K562 (cell line): ENCODE measurements at regions not wholly inside any gene's neighbourhood (a gene's known extent, or its start where the extent isn't known, plus 50 kb on each side); places are given as distances from the start of the nearest gene placed in this dataset.

Experiments
- CBX8 ChIP-seq: fragments of 200-600 bp; sonication (generic); IDR thresholded peaks from 2 replicates; pipeline ENCODE4 v1.6.1; 2012; ENCODE audit warnings: borderline replicate concordance, mixed run types, low read depth, mild to moderate bottlenecking, moderate library complexity, mixed read lengths, low read length, control low read depth, inconsistent platforms; ENCODE audit not compliant: poor library complexity, severe bottlenecking; ENCODE audit errors: extremely low read depth
- ETV1 ChIP-seq: fragments of 450-650 bp; conservative IDR thresholded peaks from 2 replicates; pipeline ENCODE4 v1.6.1; 2016; ENCODE audit warnings: missing genetic modification characterization, control low read depth, low read depth, missing compliant biosample characterization
- FOXA1 ChIP-seq: fragments of 450-650 bp; IDR thresholded peaks from 2 replicates; pipeline ENCODE4 v1.6.1; 2016; ENCODE audit warnings: mild to moderate bottlenecking, borderline replicate concordance
- GATAD2A ChIP-seq: fragments of 450-650 bp; IDR thresholded peaks from 2 replicates; pipeline ENCODE4 v1.6.1; 2017
- HNRNPUL1 ChIP-seq: fragments of 200-400 bp; formaldehyde crosslinking; IDR thresholded peaks from 2 replicates; pipeline ENCODE4 v1.6.1; 2017; ENCODE audit warnings: low read length
- KLF10 ChIP-seq: fragments of 250-450 bp; sonication (Bioruptor Pico); IDR thresholded peaks from 2 replicates; pipeline ENCODE4 v1.6.1; 2021; ENCODE audit warnings: matching md5 sums
- MAFK ChIP-seq: IDR thresholded peaks from 2 replicates; pipeline ENCODE4 v1.6.1; 2011; ENCODE audit warnings: low read length, improper control_type of control experiment
- SIN3B ChIP-seq: fragments of 450-650 bp; IDR thresholded peaks from 2 replicates; pipeline ENCODE4 v1.6.1; 2017; ENCODE audit warnings: low read depth, mild to moderate bottlenecking, moderate library complexity
- STAG1 ChIP-seq: sonication (generic); formaldehyde crosslinking; IDR thresholded peaks from 2 replicates; pipeline ENCODE4 v1.5.0; 2020; ENCODE audit warnings: missing genetic modification reagents, borderline replicate concordance
- TSC22D4 ChIP-seq: fragments of 450-650 bp; IDR thresholded peaks from 2 replicates; pipeline ENCODE4 v1.6.1; 2016; ENCODE audit warnings: missing genetic modification characterization, missing biosample characterization, control low read depth
- ZNF239 ChIP-seq: fragments of 250-450 bp; sonication (Bioruptor Pico); IDR thresholded peaks from 2 replicates; pipeline ENCODE4 v1.4.0; 2020; ENCODE audit warnings: mild to moderate bottlenecking
- ZNF696 ChIP-seq: fragments of 250-450 bp; sonication (Bioruptor Pico); conservative IDR thresholded peaks from 2 replicates; pipeline ENCODE4 v1.4.0; 2020; ENCODE audit warnings: mild to moderate bottlenecking, moderate library complexity
- TF ChIP-seq, protein P1 (sequence below): sonication (generic); formaldehyde crosslinking; IDR thresholded peaks from 2 replicates; pipeline ENCODE4 v1.8.0; 2022; ENCODE audit warnings: mild to moderate bottlenecking, missing genetic modification reagents
- TF ChIP-seq, protein P2 (sequence below): fragments of 250-450 bp; sonication (Bioruptor Pico); IDR thresholded peaks from 2 replicates; pipeline ENCODE4 v1.4.0; 2020
- TF ChIP-seq, protein P3 (sequence below): fragments of 450-650 bp; IDR thresholded peaks from 2 replicates; pipeline ENCODE4 v1.6.1; 2016; ENCODE audit warnings: missing biosample characterization, missing genetic modification characterization
- TF ChIP-seq, protein P4 (sequence below): fragments of 250-450 bp; sonication (Bioruptor Pico); IDR thresholded peaks from 2 replicates; pipeline ENCODE4 v1.4.0; 2020

DNA sequence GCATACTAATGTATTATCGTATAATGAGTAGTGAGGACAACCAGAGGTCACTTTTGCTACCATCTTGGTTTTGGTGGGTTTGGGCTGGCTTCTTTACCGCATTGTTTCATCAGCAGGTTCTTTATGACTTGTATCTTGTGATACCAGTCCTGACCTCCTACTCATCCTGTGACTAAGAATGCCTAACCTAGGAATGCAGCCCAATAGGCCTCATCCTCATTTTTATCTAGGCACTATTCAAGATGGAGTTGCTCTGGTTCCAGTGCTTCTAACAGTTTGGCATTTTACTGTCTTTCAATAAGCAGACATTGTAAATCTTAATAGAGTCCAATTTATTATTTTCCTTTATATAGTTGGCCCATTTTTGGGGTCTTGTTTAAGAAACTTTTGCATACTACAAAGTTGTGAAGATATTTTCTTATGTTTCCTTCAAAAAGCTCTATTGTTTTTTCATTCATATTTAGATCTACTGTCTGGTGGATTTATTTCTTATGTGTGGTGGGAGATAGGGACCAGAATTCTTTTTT, 60.8 kb upstream of the RNU6-1 start (continued):
- TF ChIP-seq, protein P1, sequence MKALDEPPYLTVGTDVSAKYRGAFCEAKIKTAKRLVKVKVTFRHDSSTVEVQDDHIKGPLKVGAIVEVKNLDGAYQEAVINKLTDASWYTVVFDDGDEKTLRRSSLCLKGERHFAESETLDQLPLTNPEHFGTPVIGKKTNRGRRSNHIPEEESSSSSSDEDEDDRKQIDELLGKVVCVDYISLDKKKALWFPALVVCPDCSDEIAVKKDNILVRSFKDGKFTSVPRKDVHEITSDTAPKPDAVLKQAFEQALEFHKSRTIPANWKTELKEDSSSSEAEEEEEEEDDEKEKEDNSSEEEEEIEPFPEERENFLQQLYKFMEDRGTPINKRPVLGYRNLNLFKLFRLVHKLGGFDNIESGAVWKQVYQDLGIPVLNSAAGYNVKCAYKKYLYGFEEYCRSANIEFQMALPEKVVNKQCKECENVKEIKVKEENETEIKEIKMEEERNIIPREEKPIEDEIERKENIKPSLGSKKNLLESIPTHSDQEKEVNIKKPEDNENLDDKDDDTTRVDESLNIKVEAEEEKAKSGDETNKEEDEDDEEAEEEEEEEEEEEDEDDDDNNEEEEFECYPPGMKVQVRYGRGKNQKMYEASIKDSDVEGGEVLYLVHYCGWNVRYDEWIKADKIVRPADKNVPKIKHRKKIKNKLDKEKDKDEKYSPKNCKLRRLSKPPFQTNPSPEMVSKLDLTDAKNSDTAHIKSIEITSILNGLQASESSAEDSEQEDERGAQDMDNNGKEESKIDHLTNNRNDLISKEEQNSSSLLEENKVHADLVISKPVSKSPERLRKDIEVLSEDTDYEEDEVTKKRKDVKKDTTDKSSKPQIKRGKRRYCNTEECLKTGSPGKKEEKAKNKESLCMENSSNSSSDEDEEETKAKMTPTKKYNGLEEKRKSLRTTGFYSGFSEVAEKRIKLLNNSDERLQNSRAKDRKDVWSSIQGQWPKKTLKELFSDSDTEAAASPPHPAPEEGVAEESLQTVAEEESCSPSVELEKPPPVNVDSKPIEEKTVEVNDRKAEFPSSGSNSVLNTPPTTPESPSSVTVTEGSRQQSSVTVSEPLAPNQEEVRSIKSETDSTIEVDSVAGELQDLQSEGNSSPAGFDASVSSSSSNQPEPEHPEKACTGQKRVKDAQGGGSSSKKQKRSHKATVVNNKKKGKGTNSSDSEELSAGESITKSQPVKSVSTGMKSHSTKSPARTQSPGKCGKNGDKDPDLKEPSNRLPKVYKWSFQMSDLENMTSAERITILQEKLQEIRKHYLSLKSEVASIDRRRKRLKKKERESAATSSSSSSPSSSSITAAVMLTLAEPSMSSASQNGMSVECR (CRISPR knock-in tag) = no peak
- TF ChIP-seq ZNF239 (CRISPR knock-in tag) = peak; percentile 93
- TF ChIP-seq, protein P2, sequence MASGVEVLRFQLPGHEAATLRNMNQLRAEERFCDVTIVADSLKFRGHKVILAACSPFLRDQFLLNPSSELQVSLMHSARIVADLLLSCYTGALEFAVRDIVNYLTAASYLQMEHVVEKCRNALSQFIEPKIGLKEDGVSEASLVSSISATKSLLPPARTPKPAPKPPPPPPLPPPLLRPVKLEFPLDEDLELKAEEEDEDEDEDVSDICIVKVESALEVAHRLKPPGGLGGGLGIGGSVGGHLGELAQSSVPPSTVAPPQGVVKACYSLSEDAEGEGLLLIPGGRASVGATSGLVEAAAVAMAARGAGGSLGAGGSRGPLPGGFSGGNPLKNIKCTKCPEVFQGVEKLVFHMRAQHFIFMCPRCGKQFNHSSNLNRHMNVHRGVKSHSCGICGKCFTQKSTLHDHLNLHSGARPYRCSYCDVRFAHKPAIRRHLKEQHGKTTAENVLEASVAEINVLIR (CRISPR knock-in tag) = peak; percentile 78
- no peak for TF ChIP-seq GATAD2A
- TF ChIP-seq KLF10 (CRISPR knock-in tag) = 0 out of 2 replicates have a peak, but pooled peaks have one; percentile 76
- no peak for TF ChIP-seq TSC22D4 (tag)
- no peak for TF ChIP-seq STAG1 (CRISPR knock-in tag)
- TF ChIP-seq ETV1 = peak; percentile 83
- TF ChIP-seq, protein P3, sequence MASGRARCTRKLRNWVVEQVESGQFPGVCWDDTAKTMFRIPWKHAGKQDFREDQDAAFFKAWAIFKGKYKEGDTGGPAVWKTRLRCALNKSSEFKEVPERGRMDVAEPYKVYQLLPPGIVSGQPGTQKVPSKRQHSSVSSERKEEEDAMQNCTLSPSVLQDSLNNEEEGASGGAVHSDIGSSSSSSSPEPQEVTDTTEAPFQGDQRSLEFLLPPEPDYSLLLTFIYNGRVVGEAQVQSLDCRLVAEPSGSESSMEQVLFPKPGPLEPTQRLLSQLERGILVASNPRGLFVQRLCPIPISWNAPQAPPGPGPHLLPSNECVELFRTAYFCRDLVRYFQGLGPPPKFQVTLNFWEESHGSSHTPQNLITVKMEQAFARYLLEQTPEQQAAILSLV (tag) = peak; percentile 97
- TF ChIP-seq MAFK = no peak
- TF ChIP-seq FOXA1 = no peak
- TF ChIP-seq SIN3B = no peak
- TF ChIP-seq HNRNPUL1 = no peak
- TF ChIP-seq ZNF696 (CRISPR knock-in tag) = no peak
- TF ChIP-seq, protein P4, sequence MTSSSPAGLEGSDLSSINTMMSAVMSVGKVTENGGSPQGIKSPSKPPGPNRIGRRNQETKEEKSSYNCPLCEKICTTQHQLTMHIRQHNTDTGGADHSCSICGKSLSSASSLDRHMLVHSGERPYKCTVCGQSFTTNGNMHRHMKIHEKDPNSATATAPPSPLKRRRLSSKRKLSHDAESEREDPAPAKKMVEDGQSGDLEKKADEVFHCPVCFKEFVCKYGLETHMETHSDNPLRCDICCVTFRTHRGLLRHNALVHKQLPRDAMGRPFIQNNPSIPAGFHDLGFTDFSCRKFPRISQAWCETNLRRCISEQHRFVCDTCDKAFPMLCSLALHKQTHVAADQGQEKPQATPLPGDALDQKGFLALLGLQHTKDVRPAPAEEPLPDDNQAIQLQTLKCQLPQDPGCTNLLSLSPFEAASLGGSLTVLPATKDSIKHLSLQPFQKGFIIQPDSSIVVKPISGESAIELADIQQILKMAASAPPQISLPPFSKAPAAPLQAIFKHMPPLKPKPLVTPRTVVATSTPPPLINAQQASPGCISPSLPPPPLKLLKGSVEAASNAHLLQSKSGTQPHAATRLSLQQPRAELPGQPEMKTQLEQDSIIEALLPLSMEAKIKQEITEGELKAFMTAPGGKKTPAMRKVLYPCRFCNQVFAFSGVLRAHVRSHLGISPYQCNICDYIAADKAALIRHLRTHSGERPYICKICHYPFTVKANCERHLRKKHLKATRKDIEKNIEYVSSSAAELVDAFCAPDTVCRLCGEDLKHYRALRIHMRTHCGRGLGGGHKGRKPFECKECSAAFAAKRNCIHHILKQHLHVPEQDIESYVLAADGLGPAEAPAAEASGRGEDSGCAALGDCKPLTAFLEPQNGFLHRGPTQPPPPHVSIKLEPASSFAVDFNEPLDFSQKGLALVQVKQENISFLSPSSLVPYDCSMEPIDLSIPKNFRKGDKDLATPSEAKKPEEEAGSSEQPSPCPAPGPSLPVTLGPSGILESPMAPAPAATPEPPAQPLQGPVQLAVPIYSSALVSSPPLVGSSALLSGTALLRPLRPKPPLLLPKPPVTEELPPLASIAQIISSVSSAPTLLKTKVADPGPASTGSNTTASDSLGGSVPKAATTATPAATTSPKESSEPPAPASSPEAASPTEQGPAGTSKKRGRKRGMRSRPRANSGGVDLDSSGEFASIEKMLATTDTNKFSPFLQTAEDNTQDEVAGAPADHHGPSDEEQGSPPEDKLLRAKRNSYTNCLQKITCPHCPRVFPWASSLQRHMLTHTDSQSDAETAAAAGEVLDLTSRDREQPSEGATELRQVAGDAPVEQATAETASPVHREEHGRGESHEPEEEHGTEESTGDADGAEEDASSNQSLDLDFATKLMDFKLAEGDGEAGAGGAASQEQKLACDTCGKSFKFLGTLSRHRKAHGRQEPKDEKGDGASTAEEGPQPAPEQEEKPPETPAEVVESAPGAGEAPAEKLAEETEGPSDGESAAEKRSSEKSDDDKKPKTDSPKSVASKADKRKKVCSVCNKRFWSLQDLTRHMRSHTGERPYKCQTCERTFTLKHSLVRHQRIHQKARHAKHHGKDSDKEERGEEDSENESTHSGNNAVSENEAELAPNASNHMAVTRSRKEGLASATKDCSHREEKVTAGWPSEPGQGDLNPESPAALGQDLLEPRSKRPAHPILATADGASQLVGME (CRISPR knock-in tag) = peak; percentile 95
- no peak for TF ChIP-seq CBX8
